ENCODE measurements at regions not wholly inside any gene's neighbourhood (a gene's known extent, or its start where the extent isn't known, plus 50 kb on each side); places are given as distances from the start of the nearest gene placed in this dataset.
"Not testable (repeated sequence)": the region's sequence is repeated elsewhere in the genome, so short reads cannot be mapped to it uniquely, and the experiment has no call there.

GRCh38 chr15:79166311-79166955 is 75.9 kb upstream of the RASGRF1 start:
- Histone ChIP-seq H3K4me1 (replicated peaks in 1 of 2) (peaks cover 20 to 25% of the 10 kb centered on the region in 2 donors), H3K27ac (no peak overlapping the region), H3K4me3 (no peak overlapping the region)
- no peak for ATAC-seq (replicated peaks in 6 of 8)
- in situ Hi-C loops (cut with MboI; ENCODE audit: low pct_unique_long_range_greater_than_20kb in 2 of 9, low sequenced_read_pairs in 9 of 9, unreplicated experiment in 9 of 9): no loop called here
- 25 to 100% (median 92%) methylated on average over 1 to 3 of the region's 5 CpGs; no CpG with 5 or more reads in 1 of the 10 experiments for WGBS, 10 experiments

- Histone ChIP-seq H3K4me1 (replicated peaks in 1 of 2) (peaks cover 8 to 9% of the 10 kb centered on the region in 2 donors), H3K27ac (no peak overlapping the region), H3K4me3 (no peak overlapping the region)
- no peak for ATAC-seq (replicated peaks in 6 of 8)
- 13 to 86% (median 60%) methylated on average over 1 to 3 of the region's 4 CpGs for WGBS, 10 experiments
- in situ Hi-C loops (cut with MboI; ENCODE audit: low pct_unique_long_range_greater_than_20kb in 2 of 9, low sequenced_read_pairs in 9 of 9, unreplicated experiment in 9 of 9): no loop called here
These were observed 73.9 kb upstream of the RASGRF1 start for GRCh38 chr15:79164465-79164864.

GRCh38 chr15:79164043-79164442 is 73.5 kb upstream of the RASGRF1 start:
- no peak for ATAC-seq (replicated peaks in 6 of 8)
- 41 to 100% (median 76%) methylated on average over 1 to 4 of the region's 4 CpGs; no CpG with 5 or more reads in 1 of the 10 experiments for WGBS, 10 experiments

GRCh38 chr15:79163395-79163794 is 72.8 kb upstream of the RASGRF1 start:
- Histone ChIP-seq H3K27ac (no peak overlapping the region), H3K4me3 (no peak overlapping the region), H3K4me1 (replicated peaks in 1 of 2) (peaks cover 0 to under 1% of the 10 kb centered on the region in 2 donors)
- no peak for ATAC-seq (replicated peaks in 6 of 8)
- in situ Hi-C loops (cut with MboI; ENCODE audit: low pct_unique_long_range_greater_than_20kb in 2 of 9, low sequenced_read_pairs in 9 of 9, unreplicated experiment in 9 of 9): no loop called here

More at GRCh38 chr15:79164043-79164442, 73.5 kb upstream of the RASGRF1 start:
- Histone ChIP-seq H3K27ac (no peak overlapping the region), H3K4me1 (replicated peaks in 1 of 2) (peaks cover 4 to 5% of the 10 kb centered on the region in 2 donors), H3K4me3 (no peak overlapping the region)
- in situ Hi-C loops (cut with MboI; ENCODE audit: low pct_unique_long_range_greater_than_20kb in 2 of 9, low sequenced_read_pairs in 9 of 9, unreplicated experiment in 9 of 9): no loop called here

GRCh38 chr15:79161837-79162508 is 71.4 kb upstream of the RASGRF1 start:
- Histone ChIP-seq H3K4me1 (replicated peaks in 1 of 2) (no peaks in the 10 kb centered on the region), H3K27ac (no peak overlapping the region), H3K4me3 (no peak overlapping the region)
- in situ Hi-C loops (cut with MboI; ENCODE audit: low pct_unique_long_range_greater_than_20kb in 2 of 9, low sequenced_read_pairs in 9 of 9, unreplicated experiment in 9 of 9): no loop called here
- no peak for ATAC-seq (replicated peaks in 6 of 8)
- WGBS, 10 experiments: 0% methylated on average over 1 of the region's 1 CpG; no CpG with 5 or more reads in 9 of the 10 experiments

GRCh38 chr15:79160211-79160610 is 69.6 kb upstream of the RASGRF1 start:
- Histone ChIP-seq H3K4me1 (replicated peaks in 1 of 2) (no peaks in the 10 kb centered on the region), H3K4me3 (no peak overlapping the region), H3K27ac (no peak overlapping the region)
- WGBS, 10 experiments: 0 to 80% (median 40%) methylated on average over 1 of the region's 2 CpGs; no CpG with 5 or more reads in 5 of the 10 experiments
- in situ Hi-C loops (cut with MboI; ENCODE audit: low pct_unique_long_range_greater_than_20kb in 2 of 9, low sequenced_read_pairs in 9 of 9, unreplicated experiment in 9 of 9): no loop called here
- peak in 5 of 8 experiments; percentile 72 to 92 (median 75) for ATAC-seq (replicated peaks in 6 of 8)

- H3K27ac ChIP-seq: no peak overlapping the region
- ATAC-seq (replicated peaks in 6 of 8): no peak
- H3K4me3 ChIP-seq: no peak overlapping the region
- 67 to 100% (median 79%) methylated on average over 1 to 8 of the region's 13 CpGs; no CpG with 5 or more reads in 5 of the 10 experiments for whole genome bisulfite sequencing, 10 experiments
- H3K4me1 ChIP-seq (replicated peaks in 1 of 2): peaks cover 10% of the 10 kb centered on the region in 2 donors
- in situ Hi-C loops (cut with MboI; ENCODE audit: low pct_unique_long_range_greater_than_20kb in 2 of 9, low sequenced_read_pairs in 9 of 9, unreplicated experiment in 9 of 9): no loop called here
These were observed 67.3 kb upstream of the RASGRF1 start for GRCh38 chr15:79157631-79158592.

GRCh38 chr15:79156704-79157375 is 66.3 kb upstream of the RASGRF1 start:
- WGBS, 10 experiments: 48 to 100% (median 61%) methylated on average over 1 to 4 of the region's 7 CpGs; no CpG with 5 or more reads in 3 of the 10 experiments

GRCh38 chr15:79154483-79155135 is 64.0 kb upstream of the RASGRF1 start:
- ATAC-seq (replicated peaks in 6 of 8): peak; percentile 41 to 91 (median 72)
- H3K27ac ChIP-seq: no peak overlapping the region
- no peak overlapping the region for H3K4me3 ChIP-seq
- WGBS, 10 experiments: 0 to 27% (median 11%) methylated on average over 2 to 9 of the region's 9 CpGs
- peaks cover 10% of the 10 kb centered on the region in 2 donors for H3K4me1 ChIP-seq (replicated peaks in 1 of 2)
- in situ Hi-C loops (cut with MboI; ENCODE audit: low pct_unique_long_range_greater_than_20kb in 2 of 9, low sequenced_read_pairs in 9 of 9, unreplicated experiment in 9 of 9): no loop called here

More at GRCh38 chr15:79156704-79157375, 66.3 kb upstream of the RASGRF1 start:
- no peak overlapping the region for H3K27ac ChIP-seq
- H3K4me3 ChIP-seq: no peak overlapping the region
- ATAC-seq (replicated peaks in 6 of 8): no peak
- in situ Hi-C loops (cut with MboI; ENCODE audit: low pct_unique_long_range_greater_than_20kb in 2 of 9, low sequenced_read_pairs in 9 of 9, unreplicated experiment in 9 of 9): no loop called here
- H3K4me1 ChIP-seq (replicated peaks in 1 of 2): peaks cover 10% of the 10 kb centered on the region in 2 donors

- ATAC-seq (replicated peaks in 6 of 8); in situ Hi-C loops (cut with MboI; ENCODE audit: low pct_unique_long_range_greater_than_20kb in 2 of 9, low sequenced_read_pairs in 9 of 9, unreplicated experiment in 9 of 9); H3K4me1 ChIP-seq (replicated peaks in 1 of 2); H3K27ac ChIP-seq; H3K4me3 ChIP-seq: not testable (repeated sequence)
- 40 to 100% (median 82%) methylated on average over 1 of the region's 1 CpG; no CpG with 5 or more reads in 4 of the 10 experiments for WGBS, 10 experiments
These were observed 53.7 kb upstream of the RASGRF1 start for GRCh38 chr15:79144290-79144689.

GRCh38 chr15:79140846-79141570 is 50.4 kb upstream of the RASGRF1 start:
- no peak overlapping the region for H3K27ac ChIP-seq
- no peak overlapping the region for H3K4me3 ChIP-seq
- no peaks in the 10 kb centered on the region for H3K4me1 ChIP-seq (replicated peaks in 1 of 2)
- in situ Hi-C loops (cut with MboI; ENCODE audit: low pct_unique_long_range_greater_than_20kb in 2 of 9, low sequenced_read_pairs in 9 of 9, unreplicated experiment in 9 of 9): no loop called here
- peak in 3 of 8 experiments; percentile 59 to 88 (median 78) for ATAC-seq (replicated peaks in 6 of 8)
- 0 to 60% (median 20%) methylated on average over 1 of the region's 1 CpG; no CpG with 5 or more reads in 3 of the 10 experiments for WGBS, 10 experiments
